ENCODE measurements at regions not wholly inside any gene's neighbourhood (a gene's known extent, or its start where the extent isn't known, plus 50 kb on each side); places are given as distances from the start of the nearest gene placed in this dataset.

- peak; percentile 18 for DNase-seq
- in situ Hi-C loops (cut with HindIII; ENCODE audit: low pct_ligation_motif_present, low sequenced_read_pairs): no loop called here
- no peak overlapping the region for H3K4me3 ChIP-seq (ENCODE audit: low read depth, low read length)
Observed at GRCh38 chr5:4700069-4700468, 440.1 kb upstream of the ADAMTS16 start.

GRCh38 chr5:4700871-4701270, 439.3 kb upstream of the ADAMTS16 start:
- no peak for TF ChIP-seq CTCF (IDR thresholded peaks at IDR 0.05; ENCODE audit: low read depth, low read length, missing control alignments)
- no peaks in the 10 kb centered on the region for H3K36me3 ChIP-seq (replicated peaks)
- H3K27me3 ChIP-seq (replicated peaks): no peaks in the 10 kb centered on the region
- H3K4me3 ChIP-seq (ENCODE audit: low read depth, low read length): no peak overlapping the region
- in situ Hi-C loops (cut with HindIII; ENCODE audit: low pct_ligation_motif_present, low sequenced_read_pairs): no loop called here
- H3K27ac ChIP-seq: no peak overlapping the region
- DNase-seq: no peak

More at GRCh38 chr5:4700069-4700468, 440.1 kb upstream of the ADAMTS16 start:
- H3K36me3 ChIP-seq (replicated peaks): no peaks in the 10 kb centered on the region
- H3K27ac ChIP-seq: no peak overlapping the region
- peak; percentile 67 for TF ChIP-seq CTCF (IDR thresholded peaks at IDR 0.05; ENCODE audit: low read depth, low read length, missing control alignments)
- no peaks in the 10 kb centered on the region for H3K27me3 ChIP-seq (replicated peaks)

GRCh38 chr5:4703931-4704458, 436.1 kb upstream of the ADAMTS16 start:
- Histone ChIP-seq H3K27me3 (replicated peaks) (no peaks in the 10 kb centered on the region), H3K4me3 (ENCODE audit: low read depth, low read length) (no peak overlapping the region), H3K36me3 (replicated peaks) (no peaks in the 10 kb centered on the region), H3K27ac (no peak overlapping the region)
- in situ Hi-C loops (cut with HindIII; ENCODE audit: low pct_ligation_motif_present, low sequenced_read_pairs): no loop called here
- no peak for TF ChIP-seq CTCF (IDR thresholded peaks at IDR 0.05; ENCODE audit: low read depth, low read length, missing control alignments)
- DNase-seq: no peak

GRCh38 chr5:4704951-4705350, 435.2 kb upstream of the ADAMTS16 start:
- no peaks in the 10 kb centered on the region for H3K36me3 ChIP-seq (replicated peaks)
- TF ChIP-seq CTCF (IDR thresholded peaks at IDR 0.05; ENCODE audit: low read depth, low read length, missing control alignments): no peak
- in situ Hi-C loops (cut with HindIII; ENCODE audit: low pct_ligation_motif_present, low sequenced_read_pairs): no loop called here
- DNase-seq: no peak
- H3K27me3 ChIP-seq (replicated peaks): no peaks in the 10 kb centered on the region
- no peak overlapping the region for H3K27ac ChIP-seq
- no peak overlapping the region for H3K4me3 ChIP-seq (ENCODE audit: low read depth, low read length)

GRCh38 chr5:4716781-4717180, 423.3 kb upstream of the ADAMTS16 start:
- in situ Hi-C loops (cut with HindIII; ENCODE audit: low pct_ligation_motif_present, low sequenced_read_pairs): no loop called here
- no peak for DNase-seq
- Histone ChIP-seq H3K27ac (no peak overlapping the region), H3K36me3 (replicated peaks) (no peaks in the 10 kb centered on the region), H3K4me3 (ENCODE audit: low read depth, low read length) (no peak overlapping the region), H3K27me3 (replicated peaks) (no peaks in the 10 kb centered on the region)
- no peak for TF ChIP-seq CTCF (IDR thresholded peaks at IDR 0.05; ENCODE audit: low read depth, low read length, missing control alignments)

- no peaks in the 10 kb centered on the region for H3K36me3 ChIP-seq (replicated peaks)
- no peak for TF ChIP-seq CTCF (IDR thresholded peaks at IDR 0.05; ENCODE audit: low read depth, low read length, missing control alignments)
- no peak for DNase-seq
- H3K27ac ChIP-seq: no peak overlapping the region
- no peaks in the 10 kb centered on the region for H3K27me3 ChIP-seq (replicated peaks)
- in situ Hi-C loops (cut with HindIII; ENCODE audit: low pct_ligation_motif_present, low sequenced_read_pairs): no loop called here
- no peak overlapping the region for H3K4me3 ChIP-seq (ENCODE audit: low read depth, low read length)
Observed at GRCh38 chr5:4717446-4717845, 422.7 kb upstream of the ADAMTS16 start.
